ENCODE measurements at regions not wholly inside any gene's neighbourhood (a gene's known extent, or its start where the extent isn't known, plus 50 kb on each side); places are given as distances from the start of the nearest gene placed in this dataset.

DNA sequence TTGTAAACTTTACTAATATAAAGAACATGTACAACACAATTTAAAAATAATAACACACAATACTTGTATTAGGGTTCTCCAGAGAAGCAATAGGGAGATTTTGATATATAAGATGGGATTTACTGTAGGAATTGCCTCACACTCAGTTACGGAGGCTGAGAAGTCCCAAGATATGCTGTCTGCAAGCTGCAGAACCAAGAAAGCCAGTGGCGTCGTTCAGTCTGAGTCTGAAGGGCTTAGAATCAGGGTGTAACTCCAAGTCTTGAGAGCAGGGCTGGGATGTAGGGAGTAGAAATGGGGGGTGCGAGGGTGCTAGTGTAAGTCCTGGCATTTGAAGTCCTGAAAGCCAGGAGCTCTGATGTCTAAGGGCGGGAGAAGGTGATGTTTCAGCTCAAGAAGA, 206.6 kb upstream of the HES1 start:
- H3K27ac ChIP-seq (replicated peaks) = no peak overlapping the region
- TF ChIP-seq CTCF (IDR thresholded peaks at IDR 0.05; ENCODE audit: borderline replicate concordance) = no peak
- H3K27me3 ChIP-seq (ENCODE audit: low read depth) = peaks cover 15% of the 10 kb centered on the region
- no peaks in the 10 kb centered on the region for H3K36me3 ChIP-seq
- no peaks in the 10 kb centered on the region for H3K4me1 ChIP-seq
- peaks cover 9% of the 10 kb centered on the region for H3K9me3 ChIP-seq (replicated peaks)
- DNase-seq = no peak
- intact Hi-C loops (cut with micrococcal nuclease) = no loop called here
- no peak overlapping the region for H3K4me3 ChIP-seq

DNA sequence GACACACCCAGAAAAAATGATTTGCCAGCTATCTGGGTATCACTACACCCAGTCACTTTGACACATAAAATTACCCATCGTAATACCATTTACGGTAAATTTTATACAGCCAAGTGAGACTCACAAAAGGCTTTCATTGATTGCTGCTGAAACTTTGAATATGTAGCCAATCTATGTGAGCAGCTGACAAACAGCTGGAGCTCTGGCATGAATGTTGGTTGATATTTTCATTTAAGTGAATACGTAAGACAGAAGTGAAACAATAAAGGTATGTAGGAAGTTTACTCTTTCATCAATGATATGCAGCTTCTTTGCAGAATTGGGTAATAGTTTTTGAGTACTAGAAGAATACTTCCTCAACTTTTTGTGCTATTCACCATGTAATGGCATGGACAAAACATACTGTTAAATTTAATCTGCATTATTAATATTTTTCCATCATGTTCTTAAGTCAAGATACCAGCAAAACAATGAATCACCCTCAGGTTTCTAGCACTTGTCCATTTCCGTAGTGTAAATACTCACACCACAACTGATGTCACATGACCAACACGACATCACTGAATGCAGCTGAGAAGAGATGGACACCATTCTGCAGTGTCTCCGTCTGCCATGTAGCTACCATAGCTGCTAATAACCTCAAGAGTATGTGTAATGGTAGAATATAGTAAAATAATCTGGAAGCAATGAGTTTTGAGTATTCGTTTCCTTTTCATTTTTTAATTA, 205.9 kb upstream of the HES1 start:
- no peak overlapping the region for H3K27ac ChIP-seq (replicated peaks)

GRCh38 chr3:193932136-193932535, 203.8 kb upstream of the HES1 start:
- DNase-seq = no peak
- H3K27me3 ChIP-seq (ENCODE audit: low read depth) = peaks cover 28% of the 10 kb centered on the region
- no peaks in the 10 kb centered on the region for H3K4me1 ChIP-seq
- H3K9me3 ChIP-seq (replicated peaks) = no peaks in the 10 kb centered on the region
- no peak overlapping the region for H3K27ac ChIP-seq (replicated peaks)
- no peaks in the 10 kb centered on the region for H3K36me3 ChIP-seq
- TF ChIP-seq CTCF (IDR thresholded peaks at IDR 0.05; ENCODE audit: borderline replicate concordance) = no peak
- no peak overlapping the region for H3K4me3 ChIP-seq
- intact Hi-C loops (cut with micrococcal nuclease) = no loop called here

More for the DNA sequence above, 205.9 kb upstream of the HES1 start:
- Histone ChIP-seq H3K4me1 (no peaks in the 10 kb centered on the region), H3K4me3 (no peak overlapping the region), H3K27me3 (ENCODE audit: low read depth) (peaks cover 15% of the 10 kb centered on the region), H3K36me3 (no peaks in the 10 kb centered on the region), H3K9me3 (replicated peaks) (peaks cover 2% of the 10 kb centered on the region)
- intact Hi-C loops (cut with micrococcal nuclease) = no loop called here
- no peak for DNase-seq
- no peak for TF ChIP-seq CTCF (IDR thresholded peaks at IDR 0.05; ENCODE audit: borderline replicate concordance)

DNA sequence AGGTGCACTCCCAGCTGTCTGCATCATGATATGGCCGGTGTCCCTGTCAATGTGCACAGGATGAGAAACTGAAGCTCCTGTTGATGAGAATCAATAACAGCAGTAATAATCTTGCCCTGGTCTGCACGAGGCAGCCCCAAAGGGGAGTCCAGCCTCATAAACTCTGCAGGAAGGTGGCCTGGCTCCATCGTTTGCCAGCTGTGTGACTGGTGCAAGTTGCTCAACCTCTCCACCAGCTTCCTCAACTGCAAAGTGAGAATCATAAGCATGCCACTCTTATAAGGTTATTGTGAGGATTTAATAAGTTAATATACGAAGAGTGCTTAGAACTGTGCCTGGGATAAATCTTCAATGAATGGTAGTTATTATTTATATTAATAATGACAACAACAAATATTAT, 203.4 kb upstream of the HES1 start:
- Histone ChIP-seq H3K4me1 (no peaks in the 10 kb centered on the region), H3K36me3 (no peaks in the 10 kb centered on the region), H3K9me3 (replicated peaks) (no peaks in the 10 kb centered on the region), H3K27ac (replicated peaks) (no peak overlapping the region), H3K4me3 (no peak overlapping the region), H3K27me3 (ENCODE audit: low read depth) (peaks cover 28% of the 10 kb centered on the region)
- no peak for DNase-seq
- intact Hi-C loops (cut with micrococcal nuclease) = no loop called here
- TF ChIP-seq CTCF (IDR thresholded peaks at IDR 0.05; ENCODE audit: borderline replicate concordance) = no peak

GRCh38 chr3:193933451-193933850, 202.5 kb upstream of the HES1 start:
- Histone ChIP-seq H3K36me3 (no peaks in the 10 kb centered on the region), H3K4me3 (no peak overlapping the region), H3K27ac (replicated peaks) (no peak overlapping the region), H3K27me3 (ENCODE audit: low read depth) (peaks cover 28% of the 10 kb centered on the region), H3K4me1 (no peaks in the 10 kb centered on the region), H3K9me3 (replicated peaks) (no peaks in the 10 kb centered on the region)
- intact Hi-C loops (cut with micrococcal nuclease) = no loop called here
- TF ChIP-seq CTCF (IDR thresholded peaks at IDR 0.05; ENCODE audit: borderline replicate concordance) = no peak
- no peak for DNase-seq

Data from left ventricle myocardium inferior (tissue), 1 donor.